H9 (cell line): ENCODE measurements at regions not wholly inside any gene's neighbourhood (a gene's known extent, or its start where the extent isn't known, plus 50 kb on each side); places are given as distances from the start of the nearest gene placed in this dataset.
A peak's percentile ranks its signal among the peaks of the same experiment; 100 is the strongest.

ENCODE experiments used
- DNase-seq: peaks from one replicate; pipeline ENCODE4 v3.0.0-alpha.2; 2017
- H2AFZ ChIP-seq: one replicate; pipeline ENCODE4 v1.6.1; 2013; ENCODE audit warnings: mild to moderate bottlenecking, low read length, control low read depth, moderate library complexity
- H2AK5ac ChIP-seq: 2 replicates; pipeline ENCODE4 v1.6.1; 2013; ENCODE audit warnings: low read length, control low read depth, mixed read lengths; ENCODE audit not compliant: insufficient read length
- H2BK120ac ChIP-seq: one replicate; pipeline ENCODE4 v1.6.1; 2013; ENCODE audit warnings: low read depth, mild to moderate bottlenecking, low read length, control low read depth, inconsistent platforms; ENCODE audit not compliant: poor library complexity, severe bottlenecking
- H2BK12ac ChIP-seq: 2 replicates; pipeline ENCODE4 v1.6.1; 2013; ENCODE audit warnings: low read length, control low read depth, mixed read lengths, low read depth; ENCODE audit not compliant: insufficient read length
- H2BK15ac ChIP-seq: 2 replicates; pipeline ENCODE4 v1.6.1; 2013; ENCODE audit warnings: low read depth, low read length, control low read depth
- H2BK20ac ChIP-seq: one replicate; pipeline ENCODE4 v1.6.1; 2013; ENCODE audit warnings: low read depth, mild to moderate bottlenecking, low read length, control low read depth, inconsistent platforms; ENCODE audit not compliant: poor library complexity, severe bottlenecking
- H2BK5ac ChIP-seq: 2 replicates; pipeline ENCODE4 v1.6.1; 2013; ENCODE audit warnings: low read length, control low read depth, mixed read lengths; ENCODE audit not compliant: insufficient read length
- H3K14ac ChIP-seq: 2 replicates; pipeline ENCODE4 v1.6.1; 2013; ENCODE audit warnings: low read length, control low read depth; ENCODE audit not compliant: insufficient read depth
- H3K18ac ChIP-seq: 2 replicates; pipeline ENCODE4 v1.6.1; 2013; ENCODE audit warnings: low read depth, mild to moderate bottlenecking, mixed read lengths, low read length, control low read depth; ENCODE audit not compliant: insufficient read length
- H3K23ac ChIP-seq: 2 replicates; pipeline ENCODE4 v1.6.1; 2013; ENCODE audit warnings: low read length, control low read depth, mixed read lengths, low read depth; ENCODE audit not compliant: insufficient read length
- H3K23me2 ChIP-seq: 2 replicates; pipeline ENCODE4 v1.6.1; 2013; ENCODE audit warnings: low read depth, mild to moderate bottlenecking, mixed read lengths, low read length, control low read depth; ENCODE audit not compliant: insufficient read length, poor library complexity, severe bottlenecking
- H3K27ac ChIP-seq: 2 replicates; pipeline ENCODE4 v1.5.1; 2013; ENCODE audit warnings: low read length, control low read depth, mixed read lengths, low read depth; ENCODE audit not compliant: insufficient read length
- H3K27me3 ChIP-seq: 2 replicates; pipeline ENCODE4 v1.6.1; 2013; ENCODE audit warnings: low read length, control low read depth, inconsistent platforms; ENCODE audit not compliant: insufficient read depth
- H3K4ac ChIP-seq: 2 replicates; pipeline ENCODE4 v1.6.1; 2013; ENCODE audit warnings: low read depth, mild to moderate bottlenecking, control low read depth, inconsistent platforms, low read length, moderate library complexity
- H3K4me1 ChIP-seq: 2 replicates; pipeline ENCODE4 v1.6.1; 2013; ENCODE audit warnings: low read length, control low read depth, inconsistent platforms; ENCODE audit not compliant: insufficient read depth
- H3K4me2 ChIP-seq: 2 replicates; pipeline ENCODE4 v1.6.1; 2013; ENCODE audit warnings: low read length, control low read depth, mixed read lengths; ENCODE audit not compliant: insufficient read length, insufficient read depth
- H3K56ac ChIP-seq: 2 replicates; pipeline ENCODE4 v1.6.1; 2013; ENCODE audit warnings: low read depth, mild to moderate bottlenecking, mixed read lengths, low read length, control low read depth; ENCODE audit not compliant: insufficient read length
- H3K79me1 ChIP-seq: 2 replicates; pipeline ENCODE4 v1.6.1; 2013; ENCODE audit warnings: low read depth, mild to moderate bottlenecking, moderate library complexity, low read length, control low read depth, inconsistent platforms; ENCODE audit not compliant: insufficient read depth, poor library complexity, severe bottlenecking
- H3K79me2 ChIP-seq: 2 replicates; pipeline ENCODE4 v1.6.1; 2013; ENCODE audit warnings: low read length, control low read depth, inconsistent platforms; ENCODE audit not compliant: insufficient read depth
- H3K9ac ChIP-seq: 2 replicates; pipeline ENCODE4 v1.6.1; 2013; ENCODE audit warnings: low read length, control low read depth, mixed read lengths; ENCODE audit not compliant: insufficient read length; ENCODE audit errors: extremely low read depth
- H3K9me3 ChIP-seq: one replicate; pipeline ENCODE4 v1.6.1; 2013; ENCODE audit warnings: low read depth, low read length, inconsistent platforms; ENCODE audit not compliant: control insufficient read depth
- H3T11ph ChIP-seq: one replicate; pipeline ENCODE4 v1.6.1; 2013; ENCODE audit warnings: mild to moderate bottlenecking, low read length, control low read depth, inconsistent platforms
- H4K20me1 ChIP-seq: one replicate; pipeline ENCODE4 v1.6.1; 2013; ENCODE audit not compliant: control insufficient read depth, insufficient read length, insufficient read depth
- H4K5ac ChIP-seq: 2 replicates; pipeline ENCODE4 v1.6.1; 2013; ENCODE audit warnings: low read depth, mild to moderate bottlenecking, mixed read lengths, low read length, control low read depth; ENCODE audit not compliant: insufficient read length
- H4K8ac ChIP-seq: replicated peaks from 2 replicates; pipeline ENCODE4 v1.6.1; 2013; ENCODE audit warnings: low read length, control low read depth, mixed read lengths, low read depth; ENCODE audit not compliant: insufficient read length
- H4K91ac ChIP-seq: 2 replicates; pipeline ENCODE4 v1.6.1; 2013; ENCODE audit warnings: low read depth, mild to moderate bottlenecking, moderate library complexity, mixed read lengths, low read length, control low read depth; ENCODE audit not compliant: insufficient read length
- H3K27ac Mint-ChIP-seq, 3 experiments: 2 replicates in 2 of 3; 3 replicates in 1 of 3; pipeline ENCODE4 v1.8.0; 2020 to 2021; ENCODE audit warnings: mixed read lengths in 3 of 3, mild to moderate bottlenecking in 1 of 3, moderate library complexity in 1 of 3
- H3K27me3 Mint-ChIP-seq: 2 replicates; pipeline ENCODE4 v1.8.0; 2021; ENCODE audit warnings: low read depth, mild to moderate bottlenecking, moderate library complexity, mixed read lengths
- H3K36me3 Mint-ChIP-seq, 3 experiments: 2 replicates in 2 of 3; 3 replicates in 1 of 3; pipeline ENCODE4 v1.8.0; 2020 to 2021; ENCODE audit warnings: low read depth in 3 of 3, mixed read lengths in 3 of 3; ENCODE audit not compliant: insufficient read depth in 1 of 3
- H3K4me1 Mint-ChIP-seq, 2 experiments: 2 replicates each; pipeline ENCODE4 v1.8.0; 2020; ENCODE audit warnings: mixed read lengths in 2 of 2
- H3K4me3 Mint-ChIP-seq, 2 experiments: 2 replicates in 1 of 2; 3 replicates in 1 of 2; pipeline ENCODE4 v1.8.0; 2020 to 2021; ENCODE audit warnings: mild to moderate bottlenecking in 2 of 2, mixed read lengths in 2 of 2, moderate library complexity in 1 of 2
- H3K9me3 Mint-ChIP-seq, 2 experiments: 2 replicates in 1 of 2; 3 replicates in 1 of 2; pipeline ENCODE4 v1.8.0; 2020; ENCODE audit warnings: mild to moderate bottlenecking in 2 of 2, mixed read lengths in 2 of 2, moderate library complexity in 1 of 2
- CTCF ChIP-seq: fragments of 200-600 bp; sonication (generic); conservative IDR thresholded peaks from 3 replicates; pipeline ENCODE4 v1.8.0; 2021; ENCODE audit warnings: antibody characterized with exemption, mild to moderate bottlenecking
- WGBS: extraction: QIAGEN DNeasy Blood & Tissue Kit; methylation state at CpG from one replicate; pipeline ENCODE4 v1.1.7; 2013; ENCODE audit warnings: missing lambda C conversion rate, low lambda C conversion rate, mixed read lengths; ENCODE audit not compliant: insufficient read length; ENCODE audit errors: extremely low coverage; 5-methylcytosine and 5-hydroxymethylcytosine counted together

- no peaks in the 10 kb centered on the region for H3K36me3 Mint-ChIP-seq
- Histone ChIP-seq H2BK5ac (no peak overlapping the region), H3K4ac (no peak overlapping the region), H2AFZ (no peak overlapping the region), H3K9me3 (no peaks in the 10 kb centered on the region), H2BK120ac (no peak overlapping the region), H3K23me2 (no peaks in the 10 kb centered on the region), H3K4me2 (no peak overlapping the region), H4K20me1 (no peaks in the 10 kb centered on the region), H2BK20ac (no peak overlapping the region), H2BK15ac (no peak overlapping the region), H4K91ac (no peak overlapping the region), H3K27me3 (no peaks in the 10 kb centered on the region), H3K79me1 (no peaks in the 10 kb centered on the region), H3K9ac (no peak overlapping the region), H2AK5ac (no peak overlapping the region), H4K8ac (no peak overlapping the region), H3K27ac (no peak overlapping the region), H3K4me1 (no peaks in the 10 kb centered on the region), H3K18ac (no peak overlapping the region), H4K5ac (no peak overlapping the region), H3K79me2 (no peaks in the 10 kb centered on the region), H3T11ph (no peak overlapping the region), H3K56ac (no peak overlapping the region), H2BK12ac (no peak overlapping the region), H3K23ac (no peak overlapping the region), H3K14ac (no peak overlapping the region)
- H3K9me3 Mint-ChIP-seq, result no peaks in the 10 kb centered on the region
- peaks cover 10 to 16% of the 10 kb centered on the region in 2 experiments for H3K4me1 Mint-ChIP-seq
- DNase-seq, result no peak
- peak overlapping the region in 1 of 3 experiments; percentile 74; a peak in 2 of 7 replicates for H3K27ac Mint-ChIP-seq
- no peaks in the 10 kb centered on the region; the same call in 1 of the 2 replicates for H3K27me3 Mint-ChIP-seq
- WGBS, result no CpG with 5 or more reads among the region's 2 CpGs
- no peak overlapping the region for H3K4me3 Mint-ChIP-seq
- no peak for TF ChIP-seq CTCF
Measured at GRCh38 chr3:124089214-124089613, 97.3 kb upstream of the ROPN1 start.
